ENCODE measurements at regions not wholly inside any gene's neighbourhood (a gene's known extent, or its start where the extent isn't known, plus 50 kb on each side); places are given as distances from the start of the nearest gene placed in this dataset.
"Not testable (repeated sequence)": the region's sequence is repeated elsewhere in the genome, so short reads cannot be mapped to it uniquely, and the experiment has no call there.

DNA sequence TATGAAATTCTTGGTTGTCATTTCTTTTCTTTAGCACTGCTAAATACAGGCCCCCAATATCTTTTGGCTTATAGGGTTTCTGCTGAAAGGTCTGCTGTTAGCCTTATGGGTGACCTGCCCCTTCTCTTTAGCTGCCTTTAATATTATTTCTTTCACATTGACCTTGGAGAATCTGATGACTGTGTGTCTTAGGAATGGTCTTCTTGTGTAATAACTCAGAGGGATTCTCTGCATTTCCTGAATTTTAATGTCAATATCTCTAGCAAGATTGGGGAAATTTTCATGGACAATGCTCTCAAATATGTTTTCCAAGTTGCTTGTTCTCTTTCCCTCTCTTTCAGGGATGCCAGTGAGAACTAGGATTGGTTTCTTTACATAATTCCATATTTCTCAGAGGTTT, 292.4 kb downstream of the SLC7A11 start:
- no peak for DNase-seq

DNA sequence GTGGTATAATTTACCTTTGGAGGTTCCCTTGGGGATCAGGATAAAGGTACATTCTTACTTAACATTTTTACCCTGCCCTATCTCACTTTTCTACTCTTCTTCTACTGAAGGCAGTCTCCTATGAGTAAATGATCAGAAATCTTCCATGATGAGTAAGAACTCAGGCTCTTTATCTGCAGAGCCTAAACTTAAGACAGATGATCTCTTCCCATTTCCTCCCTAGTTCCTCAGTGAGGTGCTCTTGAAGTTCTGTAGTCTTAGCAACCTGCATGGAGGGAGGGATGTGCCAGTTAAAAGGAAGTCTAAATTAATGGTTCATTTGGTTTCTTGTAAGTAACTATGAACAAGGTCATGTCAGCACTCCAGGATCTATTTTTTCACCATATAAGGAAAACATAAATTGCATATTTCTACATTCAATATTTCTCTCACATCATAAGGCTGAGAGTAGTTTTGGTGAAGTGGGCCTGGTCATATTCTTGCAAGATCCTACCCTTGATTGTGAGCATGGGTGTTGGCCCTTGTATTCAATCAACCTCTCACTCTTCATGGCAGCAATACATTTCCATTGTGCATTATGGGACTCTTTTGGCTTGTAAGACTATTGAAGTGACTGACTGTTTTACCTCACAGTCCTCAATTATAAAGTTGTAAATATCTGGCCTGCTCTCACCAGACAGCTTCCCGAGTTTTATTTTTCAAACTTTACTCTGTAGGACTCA, 295.5 kb downstream of the SLC7A11 start:
- no peak for DNase-seq

DNA sequence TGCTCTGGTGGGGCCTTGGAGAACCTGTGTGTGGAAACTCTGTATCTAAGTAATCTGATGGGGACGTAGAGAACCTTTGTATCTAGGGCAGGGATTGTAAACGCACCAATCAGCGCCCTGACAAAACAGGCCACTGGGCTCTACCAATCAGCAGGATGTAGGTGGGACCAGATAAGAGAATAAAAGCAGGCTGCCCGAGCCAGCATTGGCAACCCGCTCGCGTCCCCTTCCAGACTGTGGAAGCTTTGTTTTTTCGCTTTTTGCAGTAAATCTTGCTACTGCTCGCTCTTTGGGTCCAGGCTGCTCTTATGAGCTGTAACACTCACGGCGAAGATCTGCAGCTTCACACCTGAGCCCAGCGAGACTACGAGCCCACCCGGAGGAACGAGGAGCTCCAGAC, 299.3 kb downstream of the SLC7A11 start:
- not testable (repeated sequence) for DNase-seq

DNA sequence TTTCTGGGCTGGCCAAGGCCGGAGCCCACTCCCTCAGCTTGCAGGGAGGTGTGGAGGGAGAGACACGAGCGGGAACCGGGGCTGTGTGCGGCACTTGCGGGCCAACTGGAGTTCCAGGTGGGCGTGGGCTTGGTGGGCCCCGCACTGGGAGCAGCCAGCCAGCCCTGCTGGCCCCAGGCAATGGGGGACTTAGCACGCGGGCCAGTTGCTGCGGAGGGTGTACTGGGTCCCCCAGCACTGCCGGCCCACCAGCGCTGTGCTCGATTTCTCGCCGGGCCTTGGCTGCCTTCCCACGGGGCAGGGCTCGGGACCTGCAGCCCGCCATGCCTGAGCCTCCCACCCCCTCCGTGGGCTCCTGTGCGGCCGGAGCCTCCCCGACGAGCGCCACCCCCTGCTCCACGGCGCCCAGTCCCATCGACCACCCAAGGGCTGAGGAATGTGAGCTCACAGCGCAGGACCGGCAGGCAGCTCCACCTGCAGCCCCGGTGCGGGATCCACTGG, 300.1 kb downstream of the SLC7A11 start:
- DNase-seq = not testable (repeated sequence)

DNA sequence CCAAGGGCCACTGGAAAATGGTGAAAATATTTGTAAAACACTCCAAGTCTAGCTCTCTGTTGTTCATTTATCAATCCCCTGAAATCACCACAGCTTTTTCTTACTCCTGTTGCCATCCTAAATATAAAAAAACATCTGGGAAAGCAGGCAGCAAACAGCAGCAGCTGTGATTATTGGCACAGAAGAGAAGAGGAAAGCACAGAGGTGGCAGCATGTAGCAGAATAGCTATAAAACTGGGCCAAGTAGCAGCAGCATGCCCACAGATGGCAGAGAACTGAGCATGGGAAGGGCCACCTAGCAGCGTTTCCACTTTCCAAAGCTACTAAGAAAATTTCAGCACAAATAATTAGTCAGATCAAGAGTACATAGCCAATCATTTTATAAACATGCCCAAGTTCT, 307.2 kb downstream of the SLC7A11 start:
- DNase-seq = peak; percentile 71

DNA sequence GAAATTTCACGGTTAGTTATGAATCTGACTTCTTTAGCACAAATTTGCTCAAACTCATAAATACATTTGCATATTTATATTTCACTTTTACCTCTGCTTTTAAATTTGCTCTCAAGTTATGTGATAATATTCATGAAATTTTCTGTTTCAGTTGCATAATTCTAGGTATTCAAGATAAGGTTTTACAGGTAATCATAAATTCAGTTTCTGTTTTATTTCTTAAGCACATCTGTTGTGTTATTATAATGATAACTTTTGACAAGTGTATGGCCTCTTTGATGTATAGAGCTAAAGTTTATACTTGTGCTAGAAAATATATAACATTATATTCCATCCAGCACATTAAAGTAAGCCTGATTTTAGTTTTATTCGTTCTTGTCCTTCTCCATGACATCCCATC, 308.1 kb downstream of the SLC7A11 start:
- DNase-seq = no peak

DNA sequence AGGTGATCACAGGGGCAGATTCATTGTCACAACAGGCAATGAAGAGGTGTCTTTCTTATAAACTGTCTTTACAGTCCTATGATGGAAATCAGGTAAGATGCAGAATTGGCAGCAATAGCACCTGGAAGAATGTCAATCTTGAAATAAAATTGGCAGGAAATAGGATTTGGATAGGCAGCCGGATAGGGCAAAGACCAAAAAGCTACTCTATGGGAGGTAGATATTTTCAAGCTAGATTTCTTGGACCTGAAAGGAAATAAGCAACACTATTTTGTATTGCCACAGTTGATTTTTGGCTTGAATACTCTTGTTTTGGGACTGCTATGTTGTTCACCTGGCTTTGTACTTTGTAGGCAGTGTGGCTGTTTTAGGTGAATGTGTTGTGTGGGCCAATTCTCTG, 314.2 kb downstream of the SLC7A11 start:
- no peak for DNase-seq

DNA sequence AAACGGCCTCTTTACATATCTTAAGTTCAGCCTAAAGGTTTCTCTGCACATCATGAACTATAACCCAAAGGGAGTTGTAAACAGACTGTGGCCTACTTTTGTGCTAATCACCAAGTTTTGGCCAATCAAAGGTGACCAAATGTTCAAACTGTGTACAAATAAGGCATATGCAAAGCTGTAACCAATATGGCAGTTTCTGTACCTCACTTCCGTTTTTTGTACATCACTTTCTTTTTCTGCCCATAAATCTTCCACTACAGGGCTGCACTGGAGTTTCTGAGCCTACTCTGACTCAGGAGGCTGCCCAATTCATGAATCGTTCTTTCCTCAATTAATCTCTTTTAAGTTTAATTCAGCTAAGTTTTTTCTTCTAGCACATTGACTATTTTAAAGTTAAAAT, 318.7 kb downstream of the SLC7A11 start:
- no peak for DNase-seq

DNA sequence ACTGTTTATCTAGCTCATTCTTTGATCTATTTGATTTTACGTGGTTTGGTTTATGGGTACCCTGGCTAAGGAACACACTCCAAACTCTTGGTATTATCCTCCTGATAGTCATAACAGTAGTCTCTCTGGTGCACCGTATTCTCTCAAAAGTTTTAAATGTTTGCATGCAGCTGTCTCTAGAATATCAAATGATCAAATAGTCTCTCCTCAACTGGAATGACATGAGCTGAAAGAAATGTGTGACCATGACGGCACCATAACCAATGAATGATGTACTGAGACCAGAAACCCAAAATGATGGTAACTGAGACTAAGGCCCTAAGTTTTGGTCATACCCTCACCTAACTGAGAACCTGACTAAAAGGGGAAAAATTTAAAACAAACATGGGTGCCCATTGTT, 319.4 kb downstream of the SLC7A11 start:
- DNase-seq = no peak

DNA sequence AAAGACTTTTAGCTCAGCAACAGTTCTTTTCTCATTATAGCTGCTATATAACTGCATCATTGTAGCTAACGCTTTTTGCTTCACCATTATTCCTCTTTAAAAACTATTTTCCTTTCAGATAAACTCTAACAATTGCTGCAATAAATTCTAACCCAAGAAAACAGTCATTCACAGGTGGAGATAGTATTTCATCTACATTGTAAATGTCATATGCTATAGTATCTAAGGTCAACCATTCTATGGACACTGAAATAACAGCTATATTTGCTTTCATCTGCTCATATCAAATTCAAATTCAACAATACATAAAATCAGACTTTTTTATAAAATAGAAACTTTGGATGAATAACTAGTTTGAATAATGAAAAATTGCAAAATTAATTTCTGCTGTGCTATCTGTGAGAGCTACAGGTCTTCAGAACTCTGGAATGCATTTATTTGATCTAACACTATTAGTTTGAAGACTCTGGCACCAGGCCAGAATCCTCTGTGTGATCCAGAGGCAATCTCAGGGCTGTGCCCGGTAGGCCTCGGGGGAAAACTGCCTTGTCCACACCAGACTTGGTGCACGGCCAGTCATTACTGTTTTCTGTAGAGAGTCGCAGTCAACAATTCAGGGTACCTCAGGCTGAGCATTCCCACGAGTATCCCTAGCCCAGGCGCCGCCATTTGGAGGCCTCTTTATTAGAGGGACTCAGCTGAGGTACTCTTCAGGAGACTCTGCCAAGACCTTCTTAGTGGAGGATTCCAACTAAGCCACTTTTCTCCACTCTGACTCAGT, 332.4 kb downstream of the SLC7A11 start:
- DNase-seq = no peak

DNA sequence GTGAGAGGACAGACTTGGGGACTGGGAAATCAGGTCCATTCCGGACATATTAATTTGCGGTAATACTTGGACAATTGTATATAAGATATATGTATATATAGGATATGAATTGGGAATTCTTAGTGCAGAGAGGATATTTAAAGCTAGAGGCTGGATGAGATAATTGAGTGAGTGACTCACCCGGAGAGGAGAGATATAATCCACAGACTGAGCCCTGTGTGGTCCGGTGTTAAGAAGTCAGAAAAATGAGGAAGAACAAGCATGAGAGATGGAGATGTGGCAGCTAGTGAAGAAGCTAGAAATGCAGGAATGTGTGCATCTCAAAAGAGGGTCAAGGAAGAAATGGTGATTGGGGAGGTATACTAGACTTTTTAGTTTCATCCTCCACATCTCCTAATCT, 336.2 kb downstream of the SLC7A11 start:
- no peak for DNase-seq

DNA sequence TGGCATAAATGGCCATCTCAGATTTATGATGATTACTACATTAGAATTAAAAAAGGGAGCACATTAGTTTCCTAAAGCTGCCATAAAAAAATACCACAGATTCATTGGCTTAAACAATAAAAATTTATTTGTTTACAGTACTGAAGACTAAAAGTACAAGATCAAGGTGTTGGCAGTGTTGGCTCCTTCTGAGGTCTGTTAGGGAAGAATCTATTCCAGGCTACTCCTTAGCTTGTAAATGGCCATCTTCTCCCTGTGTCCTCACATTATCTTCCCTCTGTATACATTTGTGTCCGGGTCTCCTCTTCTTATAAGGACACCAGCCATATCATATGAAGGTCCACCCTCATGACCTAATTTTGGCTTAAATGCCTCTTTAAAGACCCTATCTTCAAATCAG, 341.0 kb downstream of the SLC7A11 start:
- no peak for DNase-seq

DNA sequence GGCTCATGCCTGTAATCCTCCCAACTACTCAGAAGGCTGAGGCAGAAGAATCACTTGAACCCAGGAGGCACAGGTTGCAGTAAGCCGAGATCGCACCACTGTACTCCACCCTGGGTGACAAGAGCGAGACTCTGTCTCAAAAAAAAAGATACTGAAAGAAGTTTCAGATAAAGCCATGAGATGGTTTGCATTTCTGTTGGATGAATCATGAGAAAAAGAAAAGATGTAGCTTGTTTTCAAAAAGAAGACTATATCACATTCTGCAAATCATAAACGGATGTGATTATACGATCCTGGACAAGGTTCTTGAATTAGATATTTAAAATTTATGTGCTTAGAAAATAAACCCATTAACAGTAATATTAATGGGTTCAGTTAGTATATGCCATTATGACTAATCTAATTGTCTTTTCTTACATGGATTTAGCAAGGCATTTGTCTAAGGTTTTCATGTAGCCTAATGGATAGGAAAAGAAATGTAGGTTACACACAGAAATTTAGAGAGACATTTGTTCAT, 345.9 kb downstream of the SLC7A11 start:
- DNase-seq = no peak

DNA sequence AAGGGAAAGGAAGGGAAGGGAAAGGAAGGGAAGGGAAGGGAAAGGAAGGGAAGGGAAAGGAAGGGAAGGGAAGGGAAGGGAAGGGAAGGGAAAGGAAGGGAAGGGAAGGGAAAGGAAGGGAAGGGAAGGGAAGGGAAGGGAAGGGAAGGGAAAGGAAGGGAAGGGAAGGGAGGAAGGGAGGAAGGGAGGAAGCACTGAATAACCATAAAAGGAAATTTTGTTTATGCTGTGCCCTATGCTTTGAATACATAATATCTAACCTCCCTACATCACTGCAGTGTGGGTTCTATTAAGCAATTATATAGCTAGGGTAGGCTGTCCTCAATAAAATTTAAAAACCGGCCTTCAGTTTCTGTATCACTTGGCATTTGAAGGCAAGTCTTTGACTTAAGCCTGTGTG, 346.6 kb downstream of the SLC7A11 start:
- not testable (repeated sequence) for DNase-seq

DNA sequence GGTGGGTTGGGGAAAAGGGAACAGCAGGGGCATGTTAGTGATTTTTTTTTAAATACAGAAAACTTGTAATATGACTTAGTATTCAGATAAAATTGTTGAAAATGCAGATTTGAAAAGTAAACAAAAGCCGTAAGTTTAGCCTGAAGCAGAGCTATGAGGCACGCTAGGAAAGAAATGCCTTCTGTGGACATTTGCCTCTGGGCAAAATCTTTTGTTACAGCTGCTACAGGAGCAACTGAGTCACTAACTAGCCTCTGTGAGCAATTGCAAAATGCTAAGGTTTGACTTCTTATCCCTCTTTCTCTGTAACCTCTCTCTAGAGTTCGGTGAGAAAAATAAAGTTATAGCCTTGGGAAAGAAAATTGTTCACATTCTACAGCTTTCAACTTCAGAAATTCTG, 350.0 kb downstream of the SLC7A11 start:
- DNase-seq = no peak

DNA sequence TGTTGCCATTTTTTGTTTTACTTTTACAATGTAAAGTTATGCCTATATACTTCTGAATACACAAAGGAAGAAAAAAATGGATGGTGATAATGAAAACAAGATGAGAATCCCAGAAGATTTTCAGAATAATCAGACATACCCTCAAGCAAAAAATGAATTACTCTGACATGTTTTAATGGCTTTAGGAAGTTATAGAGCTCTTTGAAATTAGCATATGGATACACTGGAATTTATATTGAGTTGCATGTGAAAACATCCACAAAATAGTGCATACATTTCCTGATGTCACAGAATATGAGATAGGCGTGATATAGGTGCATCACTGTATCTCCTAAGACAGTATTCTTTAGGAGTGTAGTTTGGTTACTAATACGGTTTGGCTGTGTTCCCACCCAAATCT, 351.3 kb downstream of the SLC7A11 start:
- no peak for DNase-seq

DNA sequence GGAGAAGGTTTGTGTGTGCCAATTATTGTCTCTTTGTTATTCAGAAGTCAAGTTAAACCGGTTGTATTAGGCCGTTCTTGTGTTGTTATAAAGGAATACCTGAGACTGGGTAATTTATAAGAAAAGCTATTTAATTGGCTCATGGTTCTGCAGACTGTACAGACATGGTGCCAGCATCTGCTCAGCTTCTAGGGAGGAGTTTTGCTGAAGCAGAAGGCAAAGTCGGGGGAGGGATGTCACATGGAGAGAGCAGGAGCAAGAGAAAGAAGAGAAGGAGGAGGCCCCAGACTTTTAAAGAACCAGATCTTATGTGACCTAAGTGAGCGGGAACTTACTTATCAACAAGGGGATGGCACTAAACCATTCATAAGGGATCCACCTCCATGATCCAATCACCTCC, 349.3 kb upstream of the PCDH18 start:
- DNase-seq = peak; percentile 38

DNA sequence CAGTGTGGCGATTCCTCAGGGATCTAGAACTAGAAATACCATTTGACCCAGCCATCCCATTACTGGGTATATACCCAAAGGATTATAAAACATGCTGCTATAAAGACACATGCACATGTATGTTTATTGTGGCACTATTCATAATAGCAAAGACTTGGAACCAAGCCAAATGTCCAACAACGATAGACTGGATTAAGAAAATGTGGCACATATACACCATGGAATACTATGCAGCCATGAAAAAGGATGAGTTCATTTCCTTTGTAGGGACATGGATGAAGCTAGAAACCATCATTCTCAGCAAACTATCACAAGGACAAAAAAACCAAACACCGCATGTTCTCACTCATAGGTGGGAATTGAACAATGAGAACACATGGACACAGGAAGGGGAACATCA, 335.8 kb upstream of the PCDH18 start:
- DNase-seq = not testable (repeated sequence)

DNA sequence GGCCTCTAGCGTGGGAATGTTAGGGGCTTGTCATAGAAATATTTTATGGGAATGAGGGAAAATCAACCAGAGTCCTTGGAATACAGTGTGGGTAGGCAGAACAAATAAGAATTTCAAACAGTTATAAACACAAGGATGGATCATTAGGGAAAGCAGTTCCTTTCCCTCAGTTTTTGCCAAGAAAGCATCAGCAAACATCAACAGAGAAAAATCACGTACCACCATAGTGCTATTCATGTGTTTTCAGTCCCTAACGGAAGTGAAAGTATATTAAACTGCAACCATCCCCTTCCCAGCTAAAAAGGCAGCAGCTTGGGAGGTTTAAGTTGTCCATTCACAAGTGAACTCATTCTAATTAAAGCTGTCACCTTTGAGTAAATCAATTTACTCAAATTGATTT, 334.4 kb upstream of the PCDH18 start:
- no peak for DNase-seq

DNA sequence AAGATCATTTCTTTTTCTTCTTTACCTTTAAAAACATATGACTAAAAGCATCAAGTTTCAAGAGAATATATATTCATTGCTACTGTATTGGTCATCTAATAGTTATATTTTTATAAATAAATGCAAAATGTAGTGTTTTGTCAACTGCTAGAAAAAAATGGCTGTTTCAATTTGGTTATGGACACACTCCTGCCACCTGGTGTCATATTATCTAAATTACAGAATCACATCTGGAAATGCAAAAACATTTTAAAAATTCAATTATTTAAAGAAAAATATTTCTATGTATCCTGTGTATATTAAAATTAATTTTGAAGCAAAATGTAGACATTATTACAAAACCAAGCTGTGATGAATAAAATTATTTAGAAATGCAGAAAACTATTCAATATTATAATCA, 329.4 kb upstream of the PCDH18 start:
- peak; percentile 6 for DNase-seq

DNA sequence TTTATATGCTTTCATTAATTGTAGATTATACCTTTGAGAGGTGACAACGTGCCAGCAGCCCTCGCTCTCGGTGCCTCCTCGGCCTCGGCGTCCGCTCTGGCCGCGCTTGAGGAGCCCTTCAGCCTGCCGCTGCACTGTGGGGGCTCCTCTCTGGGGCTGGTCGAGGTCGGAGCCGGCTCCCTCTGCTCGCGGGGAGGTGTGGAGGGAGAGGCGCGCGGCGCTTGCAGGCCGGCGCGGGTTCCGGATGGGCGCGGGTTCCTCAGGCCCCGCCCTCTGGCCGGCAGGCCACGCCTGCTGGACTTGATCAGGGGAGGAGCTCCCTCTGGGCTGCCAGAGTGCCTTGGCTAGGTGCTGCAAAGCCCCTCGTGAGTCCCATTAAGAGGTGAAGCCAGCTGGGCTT, 321.1 kb upstream of the PCDH18 start:
- DNase-seq = no peak

DNA sequence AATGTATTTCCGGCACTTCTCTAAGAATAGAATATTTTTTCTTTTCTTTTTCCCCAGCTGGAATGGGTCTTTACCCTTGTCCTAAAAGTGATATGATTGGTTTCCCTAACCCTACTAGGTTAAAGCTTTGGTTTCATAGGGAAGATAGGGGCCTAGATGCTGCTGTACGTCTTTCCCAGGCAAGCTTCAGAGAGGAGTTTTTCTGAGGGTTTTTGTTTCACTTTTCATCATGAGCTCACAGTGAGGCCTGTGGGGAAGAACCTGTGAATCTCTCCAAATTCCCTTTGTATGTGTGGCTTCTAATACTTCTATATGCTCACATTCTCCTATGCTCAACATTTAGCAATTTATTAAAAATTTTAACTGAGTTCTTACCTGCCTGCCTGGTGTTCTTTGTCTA, 320.0 kb upstream of the PCDH18 start:
- no peak for DNase-seq

DNA sequence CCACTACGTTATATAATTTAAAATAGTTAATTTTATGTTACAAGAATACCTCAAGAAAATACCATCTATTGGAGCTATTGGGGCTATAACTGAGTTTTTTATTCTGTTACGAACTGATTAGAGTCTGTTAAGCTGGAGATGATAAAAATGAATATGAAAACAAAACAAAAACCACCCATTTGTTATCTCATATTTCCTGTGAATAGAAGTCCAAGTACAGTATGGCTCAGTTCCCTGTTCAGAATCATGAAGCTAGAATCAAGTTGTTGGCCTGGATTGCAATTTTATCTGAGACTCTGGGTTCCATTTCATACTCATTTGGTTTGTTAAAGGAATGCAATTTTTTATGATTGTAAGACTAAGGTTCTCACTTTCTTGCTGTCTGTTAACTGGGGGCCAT, 319.1 kb upstream of the PCDH18 start:
- no peak for DNase-seq

DNA sequence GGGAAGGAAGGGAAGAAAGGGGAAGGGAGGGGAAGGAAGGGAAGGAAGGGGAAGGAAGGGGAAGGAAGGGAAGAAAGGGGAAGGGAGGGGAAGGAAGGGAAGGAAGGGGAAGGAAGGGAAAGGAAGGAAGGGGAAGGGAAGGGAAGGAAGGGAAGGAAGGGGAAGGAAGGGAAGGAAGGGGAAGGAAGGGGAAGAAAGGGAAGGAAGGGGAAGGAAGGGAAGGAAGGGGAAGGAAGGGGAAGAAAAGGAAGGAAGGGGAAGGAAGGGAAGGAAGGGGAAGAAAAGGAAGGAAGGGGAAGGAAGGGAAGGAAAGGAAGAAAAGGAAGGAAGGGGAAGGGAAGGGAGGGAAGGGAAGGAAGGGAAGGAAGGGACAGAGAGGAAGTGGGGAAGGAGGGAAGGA, 295.7 kb upstream of the PCDH18 start:
- not testable (repeated sequence) for DNase-seq

All from NCI-H2171 treated with DMSO at 0.1 percent for 48 hours (cell line).